GM23338 (cell line): ENCODE measurements at regions not wholly inside any gene's neighbourhood (a gene's known extent, or its start where the extent isn't known, plus 50 kb on each side); places are given as distances from the start of the nearest gene placed in this dataset.
"Not testable (repeated sequence)": the region's sequence is repeated elsewhere in the genome, so short reads cannot be mapped to it uniquely, and the experiment has no call there.

Experiments used
- ATAC-seq: fragments of 200-7000 bp; cut with Tn5 transposase; 3 replicates; pipeline ENCODE4 v1.9.1; 2020
- DNase-seq: peaks from one replicate; pipeline ENCODE4 v3.0.0-alpha.2; 2015; ENCODE audit warnings: low spot score
- H2AFZ ChIP-seq: fragments of 200-600 bp; sonication (generic); 2 replicates; pipeline ENCODE4 v1.8.0; 2016; ENCODE audit warnings: antibody characterized with exemption, mild to moderate bottlenecking, moderate library complexity
- H3F3A ChIP-seq: fragments of 200-600 bp; sonication (generic); replicated peaks from 2 replicates; pipeline ENCODE4 v1.8.0; 2017; ENCODE audit warnings: antibody characterized with exemption, mixed run types, low read depth
- H3K27ac ChIP-seq: fragments of 200-600 bp; sonication (generic); 2 replicates; pipeline ENCODE4 v1.6.1; 2016; ENCODE audit warnings: low read depth
- H3K27me3 ChIP-seq: fragments of 200-600 bp; sonication (generic); 2 replicates; pipeline ENCODE4 v1.8.0; 2016; ENCODE audit warnings: mild to moderate bottlenecking, mixed run types, moderate library complexity; ENCODE audit not compliant: insufficient read depth
- H3K36me3 ChIP-seq: fragments of 200-600 bp; sonication (generic); 2 replicates; pipeline ENCODE4 v1.8.0; 2016; ENCODE audit warnings: mild to moderate bottlenecking; ENCODE audit not compliant: insufficient read depth
- H3K4me1 ChIP-seq: fragments of 200-600 bp; sonication (generic); 2 replicates; pipeline ENCODE4 v1.8.0; 2016; ENCODE audit warnings: mild to moderate bottlenecking, moderate library complexity; ENCODE audit not compliant: insufficient read depth
- H3K4me2 ChIP-seq: fragments of 200-600 bp; sonication (generic); 2 replicates; pipeline ENCODE4 v1.7.1; 2017; ENCODE audit warnings: mixed run types
- H3K4me3 ChIP-seq: fragments of 200-600 bp; sonication (generic); 2 replicates; pipeline ENCODE4 v1.6.1; 2016; ENCODE audit warnings: mixed run types
- H3K79me2 ChIP-seq: fragments of 200-600 bp; sonication (generic); replicated peaks from 2 replicates; pipeline ENCODE4 v1.8.0; 2017; ENCODE audit warnings: mild to moderate bottlenecking; ENCODE audit not compliant: insufficient read depth
- H3K9me2 ChIP-seq: fragments of 200-600 bp; sonication (generic); 2 replicates; pipeline ENCODE4 v1.8.0; 2017; ENCODE audit not compliant: insufficient read depth
- H4K20me1 ChIP-seq: fragments of 200-600 bp; sonication (generic); replicated peaks from 2 replicates; pipeline ENCODE4 v1.8.0; 2017; ENCODE audit warnings: mild to moderate bottlenecking; ENCODE audit not compliant: insufficient read depth
- H3K27ac Mint-ChIP-seq: 2 replicates; pipeline ENCODE4 v1.8.0; 2020; ENCODE audit warnings: inconsistent platforms, mild to moderate bottlenecking, moderate library complexity, mixed read lengths
- H3K27me3 Mint-ChIP-seq: 3 replicates; pipeline ENCODE4 v1.8.0; 2022; ENCODE audit warnings: low read depth, mild to moderate bottlenecking, moderate library complexity, mixed read lengths, inconsistent platforms; ENCODE audit not compliant: insufficient read depth, poor library complexity
- H3K36me3 Mint-ChIP-seq: 3 replicates; pipeline ENCODE4 v1.8.0; 2021; ENCODE audit warnings: low read depth, mild to moderate bottlenecking, inconsistent platforms, moderate library complexity, mixed read lengths
- H3K4me1 Mint-ChIP-seq: 3 replicates; pipeline ENCODE4 v1.8.0; 2020; ENCODE audit warnings: mild to moderate bottlenecking, inconsistent platforms, mixed read lengths
- H3K4me3 Mint-ChIP-seq: 3 replicates; pipeline ENCODE4 v1.8.0; 2021; ENCODE audit warnings: moderate library complexity, mild to moderate bottlenecking, inconsistent platforms, mixed read lengths
- H3K9me3 Mint-ChIP-seq: 3 replicates; pipeline ENCODE4 v1.8.0; 2020; ENCODE audit warnings: moderate library complexity, mild to moderate bottlenecking, inconsistent platforms, mixed read lengths
- EZH2phosphoT487 ChIP-seq: fragments of 200-600 bp; sonication (generic); IDR thresholded peaks from one replicate; pipeline ENCODE4 v1.8.1; 2018; ENCODE audit warnings: antibody characterized with exemption; ENCODE audit not compliant: unreplicated experiment
- JUNB ChIP-seq: IDR thresholded peaks from one replicate; pipeline ENCODE4 v1.6.1; 2016; ENCODE audit warnings: antibody characterized with exemption; ENCODE audit not compliant: unreplicated experiment
- NANOG ChIP-seq: IDR thresholded peaks from 2 replicates; pipeline ENCODE4 v1.6.1; 2016; ENCODE audit warnings: antibody characterized with exemption, borderline replicate concordance
- STAT1 ChIP-seq: IDR thresholded peaks from one replicate; pipeline ENCODE4 v1.6.1; 2016; ENCODE audit warnings: antibody characterized with exemption; ENCODE audit not compliant: unreplicated experiment
- ZNF331 ChIP-seq: fragments of 250-450 bp; sonication (Bioruptor Pico); IDR thresholded peaks from 2 replicates; pipeline ENCODE4 v1.5.0; 2020; ENCODE audit warnings: low read depth, mild to moderate bottlenecking, moderate library complexity
- ZNF462 ChIP-seq: fragments of 250-450 bp; sonication (Bioruptor Pico); IDR thresholded peaks from 2 replicates; pipeline ENCODE4 v1.5.0; 2020; ENCODE audit warnings: mild to moderate bottlenecking, moderate library complexity
- TF ChIP-seq, protein P1 (sequence below): IDR thresholded peaks from one replicate; pipeline ENCODE4 v1.6.1; 2018; ENCODE audit warnings: antibody characterized with exemption; ENCODE audit not compliant: unreplicated experiment
- TF ChIP-seq, protein P2 (sequence below), 2 experiments: fragments of 200-600 bp in 1 of 2; sonication (generic) in 1 of 2; conservative IDR thresholded peaks; 2 replicates each; pipeline versions ENCODE4 v1.5.1 to v1.6.1; 2016 to 2017; ENCODE audit warnings: antibody characterized with exemption in 2 of 2, low read depth in 2 of 2, mild to moderate bottlenecking in 2 of 2, moderate library complexity in 1 of 2

GRCh38 chr17:34089042-34089441 lies 166.0 kb upstream of the CCL2 start:
- H3K27me3 Mint-ChIP-seq, H3K4me1 ChIP-seq, H2AFZ ChIP-seq, H3K79me2 ChIP-seq, H4K20me1 ChIP-seq, ATAC-seq, H3K27me3 ChIP-seq, H3K4me1 Mint-ChIP-seq, H3K36me3 ChIP-seq, H3K4me2 ChIP-seq, H3K27ac ChIP-seq, DNase-seq, H3F3A ChIP-seq, H3K4me3 ChIP-seq, H3K27ac Mint-ChIP-seq, H3K4me3 Mint-ChIP-seq: not testable (repeated sequence)
- peaks cover 26% of the 10 kb centered on the region for H3K36me3 Mint-ChIP-seq
- H3K9me2 ChIP-seq = 0 out of 2 replicates have a peak, but pooled peaks cover 11% of the 10 kb centered on the region
- TF ChIP-seq, protein P1, sequence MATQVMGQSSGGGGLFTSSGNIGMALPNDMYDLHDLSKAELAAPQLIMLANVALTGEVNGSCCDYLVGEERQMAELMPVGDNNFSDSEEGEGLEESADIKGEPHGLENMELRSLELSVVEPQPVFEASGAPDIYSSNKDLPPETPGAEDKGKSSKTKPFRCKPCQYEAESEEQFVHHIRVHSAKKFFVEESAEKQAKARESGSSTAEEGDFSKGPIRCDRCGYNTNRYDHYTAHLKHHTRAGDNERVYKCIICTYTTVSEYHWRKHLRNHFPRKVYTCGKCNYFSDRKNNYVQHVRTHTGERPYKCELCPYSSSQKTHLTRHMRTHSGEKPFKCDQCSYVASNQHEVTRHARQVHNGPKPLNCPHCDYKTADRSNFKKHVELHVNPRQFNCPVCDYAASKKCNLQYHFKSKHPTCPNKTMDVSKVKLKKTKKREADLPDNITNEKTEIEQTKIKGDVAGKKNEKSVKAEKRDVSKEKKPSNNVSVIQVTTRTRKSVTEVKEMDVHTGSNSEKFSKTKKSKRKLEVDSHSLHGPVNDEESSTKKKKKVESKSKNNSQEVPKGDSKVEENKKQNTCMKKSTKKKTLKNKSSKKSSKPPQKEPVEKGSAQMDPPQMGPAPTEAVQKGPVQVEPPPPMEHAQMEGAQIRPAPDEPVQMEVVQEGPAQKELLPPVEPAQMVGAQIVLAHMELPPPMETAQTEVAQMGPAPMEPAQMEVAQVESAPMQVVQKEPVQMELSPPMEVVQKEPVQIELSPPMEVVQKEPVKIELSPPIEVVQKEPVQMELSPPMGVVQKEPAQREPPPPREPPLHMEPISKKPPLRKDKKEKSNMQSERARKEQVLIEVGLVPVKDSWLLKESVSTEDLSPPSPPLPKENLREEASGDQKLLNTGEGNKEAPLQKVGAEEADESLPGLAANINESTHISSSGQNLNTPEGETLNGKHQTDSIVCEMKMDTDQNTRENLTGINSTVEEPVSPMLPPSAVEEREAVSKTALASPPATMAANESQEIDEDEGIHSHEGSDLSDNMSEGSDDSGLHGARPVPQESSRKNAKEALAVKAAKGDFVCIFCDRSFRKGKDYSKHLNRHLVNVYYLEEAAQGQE = peak; percentile 53
- peaks cover 36% of the 10 kb centered on the region for H3K9me3 Mint-ChIP-seq

DNA sequence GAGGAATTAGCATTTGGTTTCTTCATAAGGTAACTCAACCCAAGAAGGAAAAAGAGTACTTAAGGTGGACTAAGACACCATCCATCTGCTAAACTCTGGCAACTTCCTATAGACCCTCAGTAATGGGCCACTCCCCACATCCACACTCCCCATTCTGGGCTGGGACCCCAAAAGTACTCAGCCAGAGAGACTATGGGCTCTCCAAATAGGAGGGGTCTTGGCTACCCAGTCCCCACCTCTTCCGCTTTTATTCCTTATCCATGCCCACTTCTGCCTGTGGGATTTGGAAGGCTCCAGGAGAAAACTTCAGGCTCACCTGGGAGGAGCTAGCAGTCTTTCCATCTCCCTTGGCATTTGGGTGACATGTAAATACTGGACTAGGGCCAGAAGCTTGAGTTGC lies 164.5 kb upstream of the CCL2 start:
- Mint-ChIP-seq H3K36me3 (peaks cover 23% of the 10 kb centered on the region), H3K9me3 (peaks cover 36% of the 10 kb centered on the region), H3K4me3 (no peak overlapping the region), H3K27ac (no peak overlapping the region), H3K27me3 (peaks cover 7% of the 10 kb centered on the region), H3K4me1 (no peaks in the 10 kb centered on the region)
- Histone ChIP-seq H3K4me3 (no peak overlapping the region), H3K4me2 (no peak overlapping the region), H3K27ac (no peak overlapping the region), H3K79me2 (no peaks in the 10 kb centered on the region), H3K36me3 (no peaks in the 10 kb centered on the region; the same call in 1 of the 2 replicates), H2AFZ (no peak overlapping the region), H3K27me3 (no peaks in the 10 kb centered on the region), H3K9me2 (peaks cover 22% of the 10 kb centered on the region; the same call in 1 of the 2 replicates), H4K20me1 (no peaks in the 10 kb centered on the region), H3F3A (no peaks in the 10 kb centered on the region), H3K4me1 (no peaks in the 10 kb centered on the region)
- ATAC-seq (no peak), DNase-seq (no peak)
- TF ChIP-seq, protein P2, sequence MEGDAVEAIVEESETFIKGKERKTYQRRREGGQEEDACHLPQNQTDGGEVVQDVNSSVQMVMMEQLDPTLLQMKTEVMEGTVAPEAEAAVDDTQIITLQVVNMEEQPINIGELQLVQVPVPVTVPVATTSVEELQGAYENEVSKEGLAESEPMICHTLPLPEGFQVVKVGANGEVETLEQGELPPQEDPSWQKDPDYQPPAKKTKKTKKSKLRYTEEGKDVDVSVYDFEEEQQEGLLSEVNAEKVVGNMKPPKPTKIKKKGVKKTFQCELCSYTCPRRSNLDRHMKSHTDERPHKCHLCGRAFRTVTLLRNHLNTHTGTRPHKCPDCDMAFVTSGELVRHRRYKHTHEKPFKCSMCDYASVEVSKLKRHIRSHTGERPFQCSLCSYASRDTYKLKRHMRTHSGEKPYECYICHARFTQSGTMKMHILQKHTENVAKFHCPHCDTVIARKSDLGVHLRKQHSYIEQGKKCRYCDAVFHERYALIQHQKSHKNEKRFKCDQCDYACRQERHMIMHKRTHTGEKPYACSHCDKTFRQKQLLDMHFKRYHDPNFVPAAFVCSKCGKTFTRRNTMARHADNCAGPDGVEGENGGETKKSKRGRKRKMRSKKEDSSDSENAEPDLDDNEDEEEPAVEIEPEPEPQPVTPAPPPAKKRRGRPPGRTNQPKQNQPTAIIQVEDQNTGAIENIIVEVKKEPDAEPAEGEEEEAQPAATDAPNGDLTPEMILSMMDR (conservative IDR thresholded peaks at IDR 0.05; ENCODE audit: low read depth in 2 of 2) = no peak
- no peak for TF ChIP-seq ZNF331 (CRISPR knock-in tag)
- no peak for TF ChIP-seq JUNB
- no peak for TF ChIP-seq STAT1
- TF ChIP-seq EZH2phosphoT487 = no peak
- TF ChIP-seq NANOG = no peak
- TF ChIP-seq ZNF462 (CRISPR knock-in tag) = no peak
